ENCODE measurements at regions not wholly inside any gene's neighbourhood (a gene's known extent, or its start where the extent isn't known, plus 50 kb on each side); places are given as distances from the start of the nearest gene placed in this dataset.

- TF ChIP-seq YY1 (IDR thresholded peaks at IDR 0.05; ENCODE audit: insufficient read depth, insufficient read length) (no peak), ZNF274 (IDR thresholded peaks at IDR 0.05; ENCODE audit: low read depth, low read length) (no peak), SUZ12 (IDR thresholded peaks at IDR 0.05; ENCODE audit: extremely low read depth, insufficient read depth, insufficient read length) (no peak)
Observed at GRCh38 chr3:103271575-103271974, 836.8 kb downstream of the ZPLD1 start.
